ENCODE measurements at regions not wholly inside any gene's neighbourhood (a gene's known extent, or its start where the extent isn't known, plus 50 kb on each side); places are given as distances from the start of the nearest gene placed in this dataset.

- no peak for DNase-seq (ENCODE audit: low read depth)
These were observed 131.6 kb downstream of the TPRA1 start for GRCh38 chr3:127458696-127459604.

GRCh38 chr3:127457546-127458145 is 132.9 kb downstream of the TPRA1 start:
- DNase-seq (ENCODE audit: low read depth) = no peak

- no peak for DNase-seq (ENCODE audit: low read depth)
These were observed 133.4 kb downstream of the TPRA1 start for GRCh38 chr3:127457094-127457475.

GRCh38 chr3:127456471-127457093 is 134.0 kb downstream of the TPRA1 start:
- no peak for DNase-seq (ENCODE audit: low read depth)

GRCh38 chr3:127455541-127456450 is 134.7 kb downstream of the TPRA1 start:
- DNase-seq (ENCODE audit: low read depth) = peak; percentile 16

GRCh38 chr3:127454968-127455367 is 135.6 kb downstream of the TPRA1 start:
- no peak for DNase-seq (ENCODE audit: low read depth)

GRCh38 chr3:127454051-127454450 is 136.5 kb downstream of the TPRA1 start:
- no peak for DNase-seq (ENCODE audit: low read depth)

GRCh38 chr3:127452321-127452821 is 138.2 kb downstream of the TPRA1 start:
- DNase-seq (ENCODE audit: low read depth) = no peak

- no peak for DNase-seq (ENCODE audit: low read depth)
These were observed 139.2 kb downstream of the TPRA1 start for GRCh38 chr3:127451321-127451720.

- DNase-seq (ENCODE audit: low read depth) = no peak
These were observed 140.2 kb downstream of the TPRA1 start for GRCh38 chr3:127450331-127450730.

GRCh38 chr3:127449486-127450212 is 140.9 kb downstream of the TPRA1 start:
- no peak for DNase-seq (ENCODE audit: low read depth)

- DNase-seq (ENCODE audit: low read depth) = no peak
These were observed 141.9 kb downstream of the TPRA1 start for GRCh38 chr3:127448671-127449070.

GRCh38 chr3:127448161-127448561 is 142.4 kb downstream of the TPRA1 start:
- DNase-seq (ENCODE audit: low read depth) = no peak

GRCh38 chr3:127446756-127447155 is 143.8 kb downstream of the TPRA1 start:
- DNase-seq (ENCODE audit: low read depth) = no peak

- DNase-seq (ENCODE audit: low read depth) = no peak
These were observed 144.8 kb downstream of the TPRA1 start for GRCh38 chr3:127445581-127446343.

GRCh38 chr3:127444761-127445160 is 145.8 kb downstream of the TPRA1 start:
- no peak for DNase-seq (ENCODE audit: low read depth)

- no peak for DNase-seq (ENCODE audit: low read depth)
These were observed 146.8 kb downstream of the TPRA1 start for GRCh38 chr3:127443581-127444375.

GRCh38 chr3:127442506-127442905 is 148.0 kb downstream of the TPRA1 start:
- no peak for DNase-seq (ENCODE audit: low read depth)

- no peak for DNase-seq (ENCODE audit: low read depth)
These were observed 148.8 kb downstream of the TPRA1 start for GRCh38 chr3:127441764-127442163.
